Testis (tissue), 2 donors: ENCODE measurements at regions not wholly inside any gene's neighbourhood (a gene's known extent, or its start where the extent isn't known, plus 50 kb on each side); places are given as distances from the start of the nearest gene placed in this dataset.

Experiments
- DNase-seq: peaks from one replicate; pipeline ENCODE4 v3.0.0-alpha.2; 2019
- H3K27ac ChIP-seq, 2 donors: fragments of 200-600 bp; sonication (generic); one replicate each; pipeline ENCODE4 v1.5.1; 2019
- H3K27me3 ChIP-seq: fragments of 200-600 bp; sonication (generic); one replicate; pipeline ENCODE4 v1.5.1; 2019
- H3K36me3 ChIP-seq: fragments of 200-600 bp; sonication (generic); one replicate; pipeline ENCODE4 v1.5.1; 2017; ENCODE audit warnings: low read depth; ENCODE audit errors: missing control alignments
- H3K4me1 ChIP-seq: fragments of 200-600 bp; sonication (generic); one replicate; pipeline ENCODE4 v1.5.1; 2019
- H3K4me3 ChIP-seq, 2 donors: fragments of 200-600 bp; sonication (generic); one replicate each; pipeline ENCODE4 v1.5.1; 2017 to 2019
- H3K9me3 ChIP-seq: fragments of 200-600 bp; sonication (generic); one replicate; pipeline ENCODE4 v1.5.1; 2017
- CTCF ChIP-seq, 3 experiments: fragments of 450-650 bp in 2 of 3; fragments of 200-600 bp in 1 of 3; sonication (generic) in 1 of 3; IDR thresholded peaks; one replicate each; pipeline ENCODE4 v1.5.1; 2016 to 2019; ENCODE audit warnings: antibody characterized with exemption in 3 of 3, mild to moderate bottlenecking in 2 of 3, moderate library complexity in 1 of 3
- POLR2A ChIP-seq: fragments of 450-650 bp; IDR thresholded peaks from one replicate; pipeline ENCODE4 v1.6.1; 2017; ENCODE audit warnings: antibody characterized with exemption, mild to moderate bottlenecking, moderate library complexity
- WGBS, 2 donors: methylation state at CpG; one replicate each; pipeline ENCODE4 v1.1.5; 2018; 5-methylcytosine and 5-hydroxymethylcytosine counted together
- intact Hi-C: fragments of 100-400 bp; cut with DNase I; formaldehyde crosslinking; loops from one replicate; pipeline ENCODE4 v1.15.1; 2023; ENCODE audit warnings: low total_unique reads

- 88% methylated on average over 4 of the region's 4 CpGs for WGBS, 2 donors
- no peak overlapping the region for H3K4me3 ChIP-seq
- peak overlapping the region in 1 of 2 donors; percentile 33 for H3K27ac ChIP-seq
- H3K4me1 ChIP-seq = peaks cover 34% of the 10 kb centered on the region
- DNase-seq = no peak
- TF ChIP-seq CTCF (IDR thresholded peaks at IDR 0.05) (no peak), POLR2A (no peak)
- H3K36me3 ChIP-seq = no peaks in the 10 kb centered on the region
- H3K9me3 ChIP-seq = no peaks in the 10 kb centered on the region
- intact Hi-C loops = no loop called here
- H3K27me3 ChIP-seq = no peaks in the 10 kb centered on the region
Measured at GRCh38 chr3:124509884-124510283, 220.4 kb upstream of the UMPS start.

DNA sequence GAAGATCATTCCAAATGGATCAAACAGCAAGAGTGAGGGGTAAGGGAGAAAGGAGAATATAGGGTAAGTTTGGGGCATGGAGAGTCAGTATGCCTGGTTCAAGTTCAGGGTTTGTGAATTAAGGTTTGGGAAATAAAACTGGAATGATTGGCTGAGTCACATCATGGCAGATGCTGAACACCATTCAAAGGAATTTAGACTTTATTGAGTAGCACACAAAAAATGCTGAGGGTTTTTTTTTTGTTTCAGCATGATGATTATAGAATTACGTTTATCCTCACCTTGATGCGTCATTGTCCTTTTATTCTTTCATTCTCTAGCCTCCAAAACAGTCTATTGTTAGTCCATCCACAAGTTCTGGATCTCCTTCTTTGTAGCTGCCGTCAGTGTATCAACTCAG, 220.0 kb upstream of the UMPS start:
- intact Hi-C loops = no loop called here
- WGBS, 2 donors = 67 to 93% methylated on average over 3 of the region's 3 CpGs
- Histone ChIP-seq H3K36me3 (no peaks in the 10 kb centered on the region), H3K27ac (peak overlapping the region in 1 of 2 donors; percentile 33), H3K4me3 (no peak overlapping the region), H3K4me1 (peaks cover 34% of the 10 kb centered on the region), H3K9me3 (no peaks in the 10 kb centered on the region), H3K27me3 (no peaks in the 10 kb centered on the region)
- no peak for TF ChIP-seq POLR2A
- TF ChIP-seq CTCF (IDR thresholded peaks at IDR 0.05) = no peak
- DNase-seq = no peak

- H3K27me3 ChIP-seq = no peaks in the 10 kb centered on the region
- peak overlapping the region; percentile 31 to 51 for H3K27ac ChIP-seq
- no peaks in the 10 kb centered on the region for H3K9me3 ChIP-seq
- H3K4me1 ChIP-seq = peaks cover 34% of the 10 kb centered on the region
- no peak overlapping the region for H3K4me3 ChIP-seq
- H3K36me3 ChIP-seq = no peaks in the 10 kb centered on the region
- intact Hi-C loops = no loop called here
- no peak for TF ChIP-seq CTCF (IDR thresholded peaks at IDR 0.05)
- DNase-seq = peak; percentile 75
- WGBS, 2 donors = 47 to 67% methylated on average over 8 of the region's 8 CpGs
Measured at GRCh38 chr3:124512881-124513609, 217.2 kb upstream of the UMPS start.

DNA sequence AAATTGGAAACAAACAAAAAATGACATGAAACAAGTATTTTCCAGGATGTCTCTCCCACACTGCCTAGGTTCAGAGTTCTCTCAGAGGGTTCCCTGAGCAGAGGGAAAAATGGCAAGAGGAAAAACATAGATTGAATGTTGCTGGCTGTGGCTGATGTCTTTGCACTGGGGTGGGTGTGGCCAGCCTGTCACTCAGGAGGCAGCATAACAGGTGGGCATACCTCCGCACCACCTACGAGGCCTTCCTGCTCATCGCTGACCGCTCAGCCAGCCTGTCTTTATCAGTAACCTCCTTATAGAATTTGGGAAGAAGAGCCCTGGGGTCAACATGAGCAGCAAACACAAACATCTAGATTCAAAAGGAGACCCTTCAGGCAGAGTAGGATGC, 216.6 kb upstream of the UMPS start:
- Histone ChIP-seq H3K4me1 (peaks cover 34% of the 10 kb centered on the region), H3K4me3 (no peak overlapping the region), H3K27ac (peak overlapping the region; percentile 31 to 51), H3K36me3 (no peaks in the 10 kb centered on the region), H3K9me3 (no peaks in the 10 kb centered on the region), H3K27me3 (no peaks in the 10 kb centered on the region)
- WGBS, 2 donors = 59 to 66% methylated on average over 4 of the region's 4 CpGs
- DNase-seq = no peak
- no peak for TF ChIP-seq CTCF (IDR thresholded peaks at IDR 0.05)
- no peak for TF ChIP-seq POLR2A
- intact Hi-C loops = no loop called here

GRCh38 chr3:124514683-124515082, 215.6 kb upstream of the UMPS start:
- H3K4me3 ChIP-seq = no peak overlapping the region
- H3K27ac ChIP-seq = peak overlapping the region in 1 of 2 donors; percentile 31
- WGBS, 2 donors = 60 to 79% methylated on average over 2 of the region's 2 CpGs
- TF ChIP-seq POLR2A = no peak
- no peak for TF ChIP-seq CTCF (IDR thresholded peaks at IDR 0.05)
- intact Hi-C loops = no loop called here
- no peaks in the 10 kb centered on the region for H3K36me3 ChIP-seq
- peaks cover 34% of the 10 kb centered on the region for H3K4me1 ChIP-seq
- DNase-seq = no peak
- H3K9me3 ChIP-seq = no peaks in the 10 kb centered on the region
- H3K27me3 ChIP-seq = no peaks in the 10 kb centered on the region
